HG02943 (cell line): ENCODE measurements at regions not wholly inside any gene's neighbourhood (a gene's known extent, or its start where the extent isn't known, plus 50 kb on each side); places are given as distances from the start of the nearest gene placed in this dataset.
"Not testable (repeated sequence)": the region's sequence is repeated elsewhere in the genome, so short reads cannot be mapped to it uniquely, and the experiment has no call there.

Source experiments
- ATAC-seq: cut with Tn5 transposase; IDR thresholded peaks from one replicate; pipeline ENCODE4 v1.9.1; 2021; ENCODE audit warnings: mild to moderate bottlenecking, low read depth, moderate library complexity; ENCODE audit not compliant: unreplicated experiment

DNA sequence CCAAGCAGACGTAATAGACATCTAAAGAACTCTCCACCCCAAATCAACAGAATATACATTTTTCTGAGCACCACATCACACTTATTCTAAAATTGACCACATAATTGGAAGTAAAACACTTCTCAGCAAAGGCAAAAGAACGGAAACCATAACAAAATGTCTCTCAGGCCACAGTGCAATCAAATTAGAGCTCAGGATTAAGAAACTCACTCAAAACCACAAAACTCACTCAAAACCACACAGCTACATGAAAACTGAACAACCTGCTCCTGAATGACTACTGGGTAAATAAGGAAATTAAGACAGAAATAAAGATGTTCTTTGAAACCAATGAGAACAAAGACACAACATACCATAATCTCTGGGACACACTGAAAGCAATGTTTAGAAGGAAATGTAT lies 1879.4 kb upstream of the CELF4 start:
- ATAC-seq = not testable (repeated sequence)

DNA sequence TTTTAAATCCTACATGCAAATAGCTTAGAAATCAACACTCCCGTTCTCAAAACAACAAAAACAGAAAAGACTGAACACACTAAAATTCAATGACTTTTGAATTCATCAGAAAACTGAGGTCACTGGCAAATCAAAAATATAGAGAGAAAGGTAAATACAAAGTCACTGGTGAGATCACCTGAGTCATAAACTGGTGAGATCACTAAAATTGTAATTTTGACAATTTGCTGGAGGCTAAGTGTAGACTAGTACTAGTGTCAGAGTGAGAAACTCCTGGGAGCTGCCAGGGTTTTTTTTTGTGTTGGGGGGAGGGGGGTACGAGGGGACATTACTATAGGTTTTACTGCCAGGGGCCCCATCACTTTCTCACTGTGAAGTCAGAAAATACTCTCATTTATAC lies 1876.0 kb upstream of the CELF4 start:
- no peak for ATAC-seq

GRCh38 chr18:39435996-39436395 lies 1870.4 kb upstream of the CELF4 start:
- no peak for ATAC-seq

GRCh38 chr18:39435209-39435608 lies 1869.6 kb upstream of the CELF4 start:
- ATAC-seq = no peak

GRCh38 chr18:39434223-39434920 lies 1868.8 kb upstream of the CELF4 start:
- ATAC-seq = no peak

GRCh38 chr18:39425172-39425850 lies 1859.7 kb upstream of the CELF4 start:
- no peak for ATAC-seq

DNA sequence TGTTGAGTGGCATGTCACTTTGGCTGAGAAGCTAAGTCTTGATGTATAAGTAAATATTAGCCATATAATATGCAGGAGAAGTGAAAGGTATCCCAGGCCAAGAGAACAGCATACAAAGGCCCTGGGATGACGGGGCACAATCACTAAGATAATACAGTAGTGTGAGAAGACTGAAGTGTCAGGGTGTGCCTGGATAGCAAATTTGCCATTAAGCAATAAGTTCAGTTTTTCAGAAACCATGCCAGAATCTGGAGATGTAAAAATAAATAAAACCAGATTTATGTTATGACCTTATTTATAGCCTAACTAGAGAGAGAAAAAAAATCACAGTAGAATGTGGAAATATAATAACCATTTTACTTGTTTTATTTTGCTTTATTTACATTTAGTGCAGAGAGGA lies 1858.7 kb upstream of the CELF4 start:
- no peak for ATAC-seq

GRCh38 chr18:39421276-39421675 lies 1855.7 kb upstream of the CELF4 start:
- no peak for ATAC-seq

DNA sequence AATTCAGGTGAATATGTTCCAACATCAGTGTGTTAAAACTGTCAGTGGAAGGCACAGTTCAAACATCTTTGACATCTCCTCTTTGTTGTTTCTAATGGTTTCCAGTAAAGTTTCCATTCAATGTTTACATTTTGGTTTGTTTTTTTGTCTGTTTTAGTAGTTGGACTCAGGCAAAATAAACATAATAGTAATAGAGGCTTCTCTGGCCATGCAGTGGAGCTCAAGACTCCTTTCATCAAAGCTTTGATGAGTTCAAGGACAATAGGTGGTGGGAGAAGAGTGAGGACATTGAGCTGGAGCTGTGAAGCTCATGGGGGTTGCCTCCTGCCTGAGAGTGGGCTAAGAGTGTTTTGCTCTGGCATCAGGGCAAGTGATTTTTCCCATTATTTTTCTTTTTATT lies 1853.7 kb upstream of the CELF4 start:
- ATAC-seq = no peak

DNA sequence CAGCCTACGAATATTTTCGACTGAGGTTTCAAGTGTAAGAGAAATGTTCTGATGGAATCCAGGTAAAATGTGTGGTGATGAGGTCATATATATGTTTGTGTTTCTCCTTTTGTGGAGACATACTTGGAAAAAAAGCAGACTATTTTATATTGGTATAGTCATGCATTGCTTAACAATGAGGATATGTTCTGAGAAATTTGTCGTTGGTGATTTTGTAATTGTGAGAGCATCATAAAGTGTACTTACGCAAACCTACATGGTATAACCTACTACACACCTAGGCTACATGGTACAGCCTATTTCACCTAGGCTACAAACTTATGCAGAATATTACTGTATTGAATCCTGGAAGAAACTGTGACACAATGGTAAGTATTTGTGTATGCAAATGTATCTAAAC lies 1849.9 kb upstream of the CELF4 start:
- ATAC-seq = no peak

- no peak for ATAC-seq
Measured at GRCh38 chr18:39414009-39414700, 1848.6 kb upstream of the CELF4 start.

- ATAC-seq = no peak
Measured at GRCh38 chr18:39406941-39407340, 1841.3 kb upstream of the CELF4 start.

DNA sequence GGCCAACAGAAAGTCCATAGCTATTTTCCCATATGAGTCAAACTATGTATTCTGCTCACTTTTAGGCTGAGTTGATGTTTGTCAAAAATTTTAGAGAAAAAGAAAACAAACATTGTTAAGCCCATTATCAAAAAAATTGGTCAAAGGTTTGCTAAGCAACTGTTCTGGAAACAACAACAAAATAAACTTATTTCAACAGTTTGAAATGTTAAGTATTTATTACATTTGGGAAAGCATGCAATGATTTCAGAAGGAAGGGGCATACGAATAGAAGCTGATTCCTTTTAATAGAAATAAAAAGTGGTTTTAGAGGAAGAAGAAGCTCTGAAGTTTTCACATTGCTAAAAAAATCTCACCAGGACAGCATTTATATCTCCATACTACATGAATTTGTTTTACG lies 1837.5 kb upstream of the CELF4 start:
- ATAC-seq = no peak

- no peak for ATAC-seq
Measured at GRCh38 chr18:39399662-39400061, 1834.1 kb upstream of the CELF4 start.

- no peak for ATAC-seq
Measured at GRCh38 chr18:39396168-39396567, 1830.6 kb upstream of the CELF4 start.

- no peak for ATAC-seq
Measured at GRCh38 chr18:39389800-39390379, 1824.3 kb upstream of the CELF4 start.

DNA sequence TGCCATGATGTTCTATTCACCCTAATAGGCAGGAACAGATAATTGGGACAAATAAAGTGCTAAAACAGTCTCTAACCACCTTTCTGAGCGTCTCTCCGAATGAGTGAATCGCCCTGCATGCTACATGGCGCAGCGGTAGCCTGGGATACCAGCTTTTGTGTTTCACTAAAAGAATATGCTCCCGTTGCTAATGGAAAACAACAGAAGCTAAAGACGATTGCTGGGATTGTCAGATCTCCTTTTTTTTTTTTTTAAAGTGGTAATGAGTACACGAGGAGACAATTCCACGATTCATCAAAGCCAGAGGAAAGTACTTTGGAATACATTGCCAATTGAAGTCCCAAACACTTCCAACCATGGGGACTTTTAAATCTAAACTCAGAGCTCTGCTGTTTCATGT lies 1815.3 kb upstream of the CELF4 start:
- ATAC-seq = no peak

DNA sequence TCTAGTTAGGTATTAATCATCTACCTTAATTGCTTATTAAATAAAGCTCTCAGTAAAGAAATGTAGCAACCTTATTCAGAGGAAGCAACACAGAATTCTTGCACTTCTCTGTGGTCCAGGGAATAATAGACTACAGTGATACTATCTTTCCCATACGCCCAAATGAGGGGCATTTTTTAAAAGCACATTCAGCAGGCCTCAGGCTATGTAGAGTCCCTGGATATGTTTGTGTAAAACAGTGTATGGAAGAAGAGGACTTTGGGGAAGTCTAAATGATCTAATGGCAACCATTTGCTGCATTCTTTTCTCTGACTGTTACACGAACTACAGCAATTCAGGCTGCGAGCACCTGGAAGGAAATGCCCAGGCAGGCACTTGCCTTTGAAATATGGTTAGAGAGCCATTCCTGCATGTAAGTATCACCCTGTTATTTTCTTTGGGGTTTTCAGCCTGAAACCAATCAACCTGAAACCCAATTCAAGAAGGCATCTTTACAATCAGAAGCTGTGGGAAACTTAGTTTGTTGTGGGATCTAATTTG lies 1814.7 kb upstream of the CELF4 start:
- no peak for ATAC-seq

DNA sequence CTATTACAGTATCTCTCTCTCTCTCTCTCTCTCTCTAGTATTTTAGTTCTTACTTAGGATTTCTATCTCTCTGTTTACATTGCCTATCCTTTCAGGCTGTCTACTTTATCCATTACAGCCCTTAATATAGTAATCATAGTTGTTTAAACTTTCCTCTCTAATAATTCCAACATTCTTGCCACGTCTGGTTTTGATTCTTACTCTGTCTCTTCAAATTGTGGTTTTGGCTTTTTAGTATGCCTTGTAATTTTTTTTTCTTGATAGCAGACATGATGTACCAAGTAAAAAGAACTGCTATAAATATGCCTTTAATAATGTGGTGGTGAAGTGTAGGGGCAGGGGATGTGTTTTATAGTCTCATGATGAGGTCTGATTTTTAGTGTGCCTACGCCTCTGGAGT lies 1809.5 kb upstream of the CELF4 start:
- ATAC-seq = no peak

GRCh38 chr18:39371996-39372395 lies 1806.4 kb upstream of the CELF4 start:
- no peak for ATAC-seq

- ATAC-seq = no peak
Measured at GRCh38 chr18:39366656-39367055, 1801.1 kb upstream of the CELF4 start.
